ENCODE measurements at regions not wholly inside any gene's neighbourhood (a gene's known extent, or its start where the extent isn't known, plus 50 kb on each side); places are given as distances from the start of the nearest gene placed in this dataset.

DNA sequence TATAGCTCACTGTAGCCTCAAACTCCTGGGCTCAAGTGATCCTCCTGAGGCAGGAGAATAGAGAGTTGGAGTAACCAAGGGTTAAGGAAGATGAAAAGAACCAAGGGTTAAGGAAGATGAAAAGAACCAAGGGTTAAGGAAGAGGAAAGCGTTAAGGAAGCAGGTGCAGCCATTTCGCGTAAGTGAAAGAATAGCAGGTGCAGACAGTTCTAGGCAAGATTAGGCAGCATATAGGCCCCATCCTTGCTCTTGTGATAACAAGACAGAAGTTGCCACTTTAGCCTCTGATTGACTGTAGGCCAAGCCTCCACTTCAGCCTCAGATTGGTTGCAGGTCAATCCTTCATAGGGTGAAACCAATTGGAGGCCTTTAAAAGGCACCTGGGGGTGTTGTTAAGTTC, 677.4 kb downstream of the PDCD6IP start:
- H3K4me3 ChIP-seq (ENCODE audit: insufficient read depth in 1 of 2, low read depth in 1 of 2, low read length in 2 of 2) = no peak overlapping the region
- H3K4me1 ChIP-seq (ENCODE audit: control insufficient read depth, insufficient read depth, low read depth, low read length) = no peaks in the 10 kb centered on the region
- no peak overlapping the region for H3K14ac ChIP-seq (ENCODE audit: low read length in 2 of 2)
- H3K27ac ChIP-seq (ENCODE audit: low read length, poor library complexity, severe bottlenecking) = no peak overlapping the region
- no peak overlapping the region for H3K18ac ChIP-seq (ENCODE audit: low read depth in 1 of 2, low read length in 2 of 2)
- H3K9ac ChIP-seq (ENCODE audit: low read length) = no peak overlapping the region
- H3K36me3 ChIP-seq (ENCODE audit: control insufficient read depth in 1 of 2, insufficient read depth in 2 of 2, low read depth in 1 of 2, low read length in 2 of 2) = no peaks in the 10 kb centered on the region
- no peak overlapping the region for H4K91ac ChIP-seq (ENCODE audit: low read length)
- no peak overlapping the region for H2BK15ac ChIP-seq (ENCODE audit: low read depth, poor library complexity, severe bottlenecking)
- H2AFZ ChIP-seq (ENCODE audit: low read depth, low read length) = no peak overlapping the region
- no peak for DNase-seq
- H3K79me1 ChIP-seq (replicated peaks; ENCODE audit: low read length, poor library complexity, severe bottlenecking) = no peaks in the 10 kb centered on the region
- H3K4ac ChIP-seq (ENCODE audit: low read depth in 1 of 2, low read length in 2 of 2) = no peak overlapping the region
- H2BK120ac ChIP-seq (ENCODE audit: low read depth, low read length) = no peak overlapping the region
- peaks cover 17% of the 10 kb centered on the region for H3K9me3 ChIP-seq (ENCODE audit: control insufficient read depth, low read length)
- no peak overlapping the region for H2BK12ac ChIP-seq (ENCODE audit: low read length in 2 of 2)
- no peak overlapping the region for H2BK5ac ChIP-seq (ENCODE audit: low read depth, low read length, poor library complexity, severe bottlenecking)
- H3K4me2 ChIP-seq (ENCODE audit: low read length, poor library complexity, severe bottlenecking) = no peak overlapping the region
- no peak overlapping the region for H3K23ac ChIP-seq (ENCODE audit: low read length in 2 of 2)
- no peaks in the 10 kb centered on the region for H3K27me3 ChIP-seq (ENCODE audit: control insufficient read depth in 1 of 2, insufficient read depth in 1 of 2, low read length in 2 of 2)
- H4K8ac ChIP-seq (ENCODE audit: low read length) = no peak overlapping the region
- H2AK5ac ChIP-seq (ENCODE audit: low read length, severe bottlenecking) = no peak overlapping the region
- 97% methylated on average over 3 of the region's 3 CpGs for WGBS

DNA sequence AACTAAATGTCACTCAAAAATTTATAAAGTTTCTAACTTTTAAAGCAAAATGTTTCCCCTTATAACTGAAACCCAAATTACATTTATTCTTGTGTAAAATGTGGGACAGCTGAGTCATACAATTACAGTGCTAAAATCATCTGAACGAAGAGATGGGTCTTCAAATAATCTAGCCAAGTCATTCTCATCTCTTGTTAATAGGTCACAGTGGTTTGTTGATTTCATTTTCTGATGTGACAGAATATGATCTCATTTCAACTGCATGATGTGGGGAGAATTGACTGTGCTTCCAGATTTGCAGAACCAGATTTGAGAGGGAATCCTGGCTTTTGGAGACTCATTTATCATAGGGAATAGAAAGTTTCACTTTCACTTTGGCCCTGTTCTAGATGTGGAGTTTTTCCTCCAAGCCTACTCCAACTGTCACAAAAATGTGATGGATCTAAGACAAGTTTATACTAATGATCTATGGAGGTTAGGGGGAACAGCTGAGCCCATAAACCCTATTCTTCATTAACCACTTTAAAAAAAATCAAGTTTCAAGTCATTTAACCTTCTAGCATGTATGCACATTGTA, 685.0 kb downstream of the PDCD6IP start:
- Histone ChIP-seq H3K23ac (ENCODE audit: low read length in 2 of 2) (no peak overlapping the region), H2BK5ac (ENCODE audit: low read depth, low read length, poor library complexity, severe bottlenecking) (no peak overlapping the region), H3K4me3 (ENCODE audit: insufficient read depth in 1 of 2, low read depth in 1 of 2, low read length in 2 of 2) (peak overlapping the region in 1 of 2 experiments; percentile 30), H4K91ac (ENCODE audit: low read length) (no peak overlapping the region), H3K4ac (ENCODE audit: low read depth in 1 of 2, low read length in 2 of 2) (no peak overlapping the region), H4K8ac (ENCODE audit: low read length) (no peak overlapping the region), H3K18ac (ENCODE audit: low read depth in 1 of 2, low read length in 2 of 2) (no peak overlapping the region), H3K79me1 (replicated peaks; ENCODE audit: low read length, poor library complexity, severe bottlenecking) (no peaks in the 10 kb centered on the region), H3K9ac (ENCODE audit: low read length) (peak overlapping the region; percentile 4), H3K27me3 (ENCODE audit: control insufficient read depth in 1 of 2, insufficient read depth in 1 of 2, low read length in 2 of 2) (no peaks in the 10 kb centered on the region), H2AK5ac (ENCODE audit: low read length, severe bottlenecking) (no peak overlapping the region), H2BK120ac (ENCODE audit: low read depth, low read length) (no peak overlapping the region), H3K27ac (ENCODE audit: low read length, poor library complexity, severe bottlenecking) (no peak overlapping the region), H3K4me1 (ENCODE audit: control insufficient read depth, insufficient read depth, low read depth, low read length) (no peaks in the 10 kb centered on the region), H2BK12ac (ENCODE audit: low read length in 2 of 2) (no peak overlapping the region), H3K14ac (ENCODE audit: low read length in 2 of 2) (no peak overlapping the region), H3K36me3 (ENCODE audit: control insufficient read depth in 1 of 2, insufficient read depth in 2 of 2, low read depth in 1 of 2, low read length in 2 of 2) (no peaks in the 10 kb centered on the region), H2AFZ (ENCODE audit: low read depth, low read length) (no peak overlapping the region), H3K9me3 (ENCODE audit: control insufficient read depth, low read length) (peaks cover 3% of the 10 kb centered on the region), H2BK15ac (ENCODE audit: low read depth, poor library complexity, severe bottlenecking) (no peak overlapping the region), H3K4me2 (ENCODE audit: low read length, poor library complexity, severe bottlenecking) (peak overlapping the region; percentile 34)
- 100% methylated on average over 1 of the region's 1 CpG for WGBS
- DNase-seq = no peak

DNA sequence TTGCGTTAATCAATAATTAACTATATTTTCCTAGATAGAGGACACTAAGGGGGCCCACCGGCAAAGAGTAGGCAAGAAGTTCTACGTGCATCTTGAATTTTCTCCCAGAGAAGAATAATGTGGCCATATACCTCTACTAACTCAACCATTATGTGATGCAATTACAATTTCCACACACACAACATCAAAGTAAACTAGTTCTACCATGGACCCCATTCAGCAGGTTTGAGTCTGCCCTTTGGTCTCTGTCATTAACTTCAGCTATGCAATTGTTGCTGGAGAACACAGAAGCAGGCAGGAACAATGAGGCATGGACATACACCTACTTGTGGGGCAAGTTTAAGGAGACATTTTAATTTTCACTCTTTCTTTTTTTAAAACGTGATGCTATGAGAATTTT, 705.9 kb downstream of the PDCD6IP start:
- H3K4me1 ChIP-seq (ENCODE audit: control insufficient read depth, insufficient read depth, low read depth, low read length) = no peaks in the 10 kb centered on the region
- H3K79me1 ChIP-seq (replicated peaks; ENCODE audit: low read length, poor library complexity, severe bottlenecking) = no peaks in the 10 kb centered on the region
- 86% methylated on average over 3 of the region's 4 CpGs for WGBS
- H2BK120ac ChIP-seq (ENCODE audit: low read depth, low read length) = no peak overlapping the region
- no peak overlapping the region for H3K18ac ChIP-seq (ENCODE audit: low read depth in 1 of 2, low read length in 2 of 2)
- H3K27me3 ChIP-seq (ENCODE audit: control insufficient read depth in 1 of 2, insufficient read depth in 1 of 2, low read length in 2 of 2) = no peaks in the 10 kb centered on the region
- no peak overlapping the region for H4K91ac ChIP-seq (ENCODE audit: low read length)
- no peak overlapping the region for H3K9ac ChIP-seq (ENCODE audit: low read length)
- H2AK5ac ChIP-seq (ENCODE audit: low read length, severe bottlenecking) = no peak overlapping the region
- H3K4ac ChIP-seq (ENCODE audit: low read depth in 1 of 2, low read length in 2 of 2) = no peak overlapping the region
- H3K36me3 ChIP-seq (ENCODE audit: control insufficient read depth in 1 of 2, insufficient read depth in 2 of 2, low read depth in 1 of 2, low read length in 2 of 2) = no peaks in the 10 kb centered on the region
- no peak overlapping the region for H2AFZ ChIP-seq (ENCODE audit: low read depth, low read length)
- H2BK12ac ChIP-seq (ENCODE audit: low read length in 2 of 2) = no peak overlapping the region
- H3K14ac ChIP-seq (ENCODE audit: low read length in 2 of 2) = no peak overlapping the region
- no peak overlapping the region for H3K4me3 ChIP-seq (ENCODE audit: insufficient read depth in 1 of 2, low read depth in 1 of 2, low read length in 2 of 2)
- H3K9me3 ChIP-seq (ENCODE audit: control insufficient read depth, low read length) = peaks cover 13% of the 10 kb centered on the region
- no peak for DNase-seq
- no peak overlapping the region for H3K23ac ChIP-seq (ENCODE audit: low read length in 2 of 2)
- H2BK5ac ChIP-seq (ENCODE audit: low read depth, low read length, poor library complexity, severe bottlenecking) = no peak overlapping the region
- no peak overlapping the region for H4K8ac ChIP-seq (ENCODE audit: low read length)
- H3K4me2 ChIP-seq (ENCODE audit: low read length, poor library complexity, severe bottlenecking) = no peak overlapping the region
- no peak overlapping the region for H2BK15ac ChIP-seq (ENCODE audit: low read depth, poor library complexity, severe bottlenecking)
- no peak overlapping the region for H3K27ac ChIP-seq (ENCODE audit: low read length, poor library complexity, severe bottlenecking)

DNA sequence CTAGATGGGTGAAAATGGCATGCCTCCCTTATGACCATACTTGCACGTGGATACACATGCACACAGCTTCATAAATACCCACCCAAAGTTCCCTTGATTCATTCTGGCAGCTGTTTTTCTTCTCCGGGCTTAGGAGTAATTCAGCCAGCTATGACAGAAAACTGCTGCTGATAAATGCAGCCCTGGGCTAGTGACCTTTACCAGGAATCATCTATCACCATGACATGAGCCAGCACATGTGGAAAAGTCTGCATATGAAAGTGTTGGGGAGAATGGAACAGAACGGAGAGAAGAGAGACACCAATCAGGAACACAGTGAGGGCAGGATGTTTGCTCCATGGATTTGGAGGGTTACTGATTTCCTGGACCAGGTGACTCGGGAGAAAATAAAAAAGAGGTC, 706.3 kb downstream of the PDCD6IP start:
- Histone ChIP-seq H2BK12ac (ENCODE audit: low read length in 2 of 2) (no peak overlapping the region), H3K23ac (ENCODE audit: low read length in 2 of 2) (no peak overlapping the region), H3K14ac (ENCODE audit: low read length in 2 of 2) (no peak overlapping the region), H4K8ac (ENCODE audit: low read length) (no peak overlapping the region), H3K4ac (ENCODE audit: low read depth in 1 of 2, low read length in 2 of 2) (no peak overlapping the region), H3K4me2 (ENCODE audit: low read length, poor library complexity, severe bottlenecking) (no peak overlapping the region), H3K27ac (ENCODE audit: low read length, poor library complexity, severe bottlenecking) (no peak overlapping the region), H4K91ac (ENCODE audit: low read length) (no peak overlapping the region), H3K18ac (ENCODE audit: low read depth in 1 of 2, low read length in 2 of 2) (no peak overlapping the region), H2BK15ac (ENCODE audit: low read depth, poor library complexity, severe bottlenecking) (no peak overlapping the region), H2BK5ac (ENCODE audit: low read depth, low read length, poor library complexity, severe bottlenecking) (no peak overlapping the region), H3K36me3 (ENCODE audit: control insufficient read depth in 1 of 2, insufficient read depth in 2 of 2, low read depth in 1 of 2, low read length in 2 of 2) (no peaks in the 10 kb centered on the region), H3K4me3 (ENCODE audit: insufficient read depth in 1 of 2, low read depth in 1 of 2, low read length in 2 of 2) (no peak overlapping the region), H2AK5ac (ENCODE audit: low read length, severe bottlenecking) (no peak overlapping the region), H2AFZ (ENCODE audit: low read depth, low read length) (no peak overlapping the region), H3K27me3 (ENCODE audit: control insufficient read depth in 1 of 2, insufficient read depth in 1 of 2, low read length in 2 of 2) (no peaks in the 10 kb centered on the region), H3K9ac (ENCODE audit: low read length) (no peak overlapping the region), H2BK120ac (ENCODE audit: low read depth, low read length) (no peak overlapping the region), H3K79me1 (replicated peaks; ENCODE audit: low read length, poor library complexity, severe bottlenecking) (no peaks in the 10 kb centered on the region), H3K4me1 (ENCODE audit: control insufficient read depth, insufficient read depth, low read depth, low read length) (no peaks in the 10 kb centered on the region), H3K9me3 (ENCODE audit: control insufficient read depth, low read length) (peaks cover 13% of the 10 kb centered on the region)
- no peak for DNase-seq
- WGBS = 10% methylated on average over 4 of the region's 4 CpGs

All from mesenchymal stem cell (in vitro differentiated cells and primary cell).